Breast epithelium (tissue), 4 donors: ENCODE measurements at regions not wholly inside any gene's neighbourhood (a gene's known extent, or its start where the extent isn't known, plus 50 kb on each side); places are given as distances from the start of the nearest gene placed in this dataset.
"Not testable (repeated sequence)": the region's sequence is repeated elsewhere in the genome, so short reads cannot be mapped to it uniquely, and the experiment has no call there.

Source experiments
- DNase-seq, 2 donors: peaks; one replicate each; pipeline ENCODE4 v3.0.0-alpha.2; 2019; ENCODE audit warnings: low spot score in 2 of 2
- H3K27ac ChIP-seq, 2 donors: fragments of 200-600 bp; sonication (generic) in 1 of 2; one replicate each; pipeline ENCODE4 v1.5.1; 2016 to 2019; ENCODE audit warnings: mild to moderate bottlenecking in 1 of 2
- H3K27me3 ChIP-seq, 2 donors: fragments of 200-600 bp; sonication (generic) in 1 of 2; one replicate each; pipeline versions ENCODE4 v1.5.1 to v1.6.0; 2017 to 2019; ENCODE audit warnings: control low read depth in 1 of 2, mild to moderate bottlenecking in 1 of 2
- H3K36me3 ChIP-seq: fragments of 200-600 bp; one replicate; pipeline ENCODE4 v1.5.1; 2019
- H3K4me1 ChIP-seq, 2 donors: fragments of 200-600 bp; sonication (generic); one replicate each; pipeline ENCODE4 v1.5.1; 2016 to 2019; ENCODE audit warnings: control low read depth in 1 of 2
- H3K4me3 ChIP-seq, 3 donors: fragments of 200-600 bp; sonication (generic); 1 replicate in 2 of 3; 2 replicates in 1 of 3; pipeline ENCODE4 v1.5.1; 2016 to 2019; ENCODE audit warnings: mild to moderate bottlenecking in 3 of 3, moderate library complexity in 2 of 3
- H3K9me3 ChIP-seq, 2 donors: fragments of 200-600 bp; sonication (generic) in 1 of 2; one replicate each; pipeline ENCODE4 v1.5.1; 2016 to 2019; ENCODE audit warnings: control low read depth in 1 of 2
- CTCF ChIP-seq, 3 donors: fragments of 450-650 bp; IDR thresholded peaks; one replicate each; pipeline ENCODE4 v1.5.1; 2016 to 2017; ENCODE audit warnings: antibody characterized with exemption in 3 of 3, mild to moderate bottlenecking in 3 of 3, moderate library complexity in 3 of 3
- POLR2A ChIP-seq: fragments of 450-650 bp; IDR thresholded peaks from one replicate; pipeline ENCODE4 v1.6.1; 2016; ENCODE audit warnings: antibody characterized with exemption, mild to moderate bottlenecking, moderate library complexity
- POLR2AphosphoS5 ChIP-seq, 3 donors: sonication (generic); formaldehyde crosslinking; IDR thresholded peaks; one replicate each; pipeline ENCODE4 v1.6.1; 2017; ENCODE audit warnings: antibody characterized with exemption in 3 of 3
- intact Hi-C: fragments of 100-400 bp; cut with DNase I; formaldehyde crosslinking; loops from one replicate; pipeline ENCODE4 v1.15.1; 2023; ENCODE audit warnings: low total_unique reads

GRCh38 chr12:59370933-59371332 is 224.9 kb upstream of the SLC16A7 start:
- no peaks in the 10 kb centered on the region for H3K4me1 ChIP-seq
- H3K27ac ChIP-seq: no peak overlapping the region
- DNase-seq: no peak
- intact Hi-C loops: no loop called here
- TF ChIP-seq CTCF (IDR thresholded peaks at IDR 0.05) (no peak), POLR2AphosphoS5 (IDR thresholded peaks at IDR 0.05) (no peak), POLR2A (no peak)
- H3K27me3 ChIP-seq: no peaks in the 10 kb centered on the region
- H3K9me3 ChIP-seq: no peaks in the 10 kb centered on the region
- H3K4me3 ChIP-seq: no peak overlapping the region
- no peaks in the 10 kb centered on the region for H3K36me3 ChIP-seq

GRCh38 chr12:59365133-59365532 is 230.7 kb upstream of the SLC16A7 start:
- Histone ChIP-seq H3K4me3 (no peak overlapping the region), H3K36me3 (peaks cover 4% of the 10 kb centered on the region), H3K27ac (no peak overlapping the region), H3K27me3 (no peaks in the 10 kb centered on the region), H3K4me1 (no peaks in the 10 kb centered on the region), H3K9me3 (no peaks in the 10 kb centered on the region)
- TF ChIP-seq CTCF (IDR thresholded peaks at IDR 0.05) (no peak), POLR2AphosphoS5 (IDR thresholded peaks at IDR 0.05) (no peak), POLR2A (no peak)
- DNase-seq: no peak
- intact Hi-C loops: no loop called here

- no peaks in the 10 kb centered on the region for H3K9me3 ChIP-seq
- no peak for TF ChIP-seq POLR2A
- no peak for TF ChIP-seq POLR2AphosphoS5 (IDR thresholded peaks at IDR 0.05)
- no peak for TF ChIP-seq CTCF (IDR thresholded peaks at IDR 0.05)
- no peak overlapping the region for H3K4me3 ChIP-seq
- no peak overlapping the region for H3K27ac ChIP-seq
- peaks cover 4% of the 10 kb centered on the region for H3K36me3 ChIP-seq
- no peaks in the 10 kb centered on the region for H3K4me1 ChIP-seq
- no peaks in the 10 kb centered on the region for H3K27me3 ChIP-seq
- intact Hi-C loops: loop anchor here (5.0 kb wide), 1 partner anchor 1564 kb away; no protein-coding TSS in a partner anchor
- no peak for DNase-seq
These were observed 238.0 kb upstream of the SLC16A7 start for GRCh38 chr12:59357811-59358210.

- H3K9me3 ChIP-seq, intact Hi-C loops, DNase-seq, H3K36me3 ChIP-seq, H3K4me1 ChIP-seq, H3K4me3 ChIP-seq, H3K27ac ChIP-seq, H3K27me3 ChIP-seq: not testable (repeated sequence)
These were observed 249.6 kb upstream of the SLC16A7 start for GRCh38 chr12:59346248-59346647.

- Histone ChIP-seq H3K9me3 (peaks cover 4 to 6% of the 10 kb centered on the region in 2 donors), H3K4me3 (no peak overlapping the region), H3K4me1 (no peaks in the 10 kb centered on the region), H3K27ac (no peak overlapping the region), H3K27me3 (no peaks in the 10 kb centered on the region), H3K36me3 (no peaks in the 10 kb centered on the region)
- intact Hi-C loops: no loop called here
- DNase-seq: no peak
- no peak for TF ChIP-seq POLR2A
- no peak for TF ChIP-seq POLR2AphosphoS5 (IDR thresholded peaks at IDR 0.05)
- no peak for TF ChIP-seq CTCF (IDR thresholded peaks at IDR 0.05)
These were observed 250.4 kb upstream of the SLC16A7 start for GRCh38 chr12:59345406-59345805.

- Histone ChIP-seq H3K4me3 (no peak overlapping the region), H3K4me1 (no peaks in the 10 kb centered on the region), H3K36me3 (no peaks in the 10 kb centered on the region), H3K9me3 (peaks cover 4 to 6% of the 10 kb centered on the region in 2 donors), H3K27me3 (no peaks in the 10 kb centered on the region), H3K27ac (no peak overlapping the region)
- intact Hi-C loops: no loop called here
- TF ChIP-seq POLR2AphosphoS5 (IDR thresholded peaks at IDR 0.05): no peak
- no peak for DNase-seq
These were observed 251.6 kb upstream of the SLC16A7 start for GRCh38 chr12:59344224-59344623.
